ENCODE measurements at regions not wholly inside any gene's neighbourhood (a gene's known extent, or its start where the extent isn't known, plus 50 kb on each side); places are given as distances from the start of the nearest gene placed in this dataset.

DNA sequence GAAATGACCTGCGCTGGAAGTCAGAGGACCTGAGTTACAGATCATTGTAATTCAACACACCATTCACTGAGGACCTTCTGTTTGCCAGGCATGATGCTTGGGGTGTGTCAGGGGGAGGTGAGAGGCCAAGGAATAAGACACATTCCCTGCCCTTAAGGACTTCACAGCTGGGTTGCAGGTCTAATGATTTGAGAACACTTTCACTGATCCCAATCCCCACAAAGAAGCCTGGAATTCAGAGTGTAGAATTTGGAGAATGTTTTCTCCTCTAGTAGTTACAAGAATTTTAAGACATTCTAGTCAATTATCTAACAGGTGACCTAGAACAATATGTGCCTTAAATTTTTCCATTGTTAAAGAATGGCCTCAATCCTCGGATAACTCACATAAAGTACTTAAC, 322.4 kb downstream of the TNS1 start:
- CTCF ChIA-PET = no interaction called here
- BruUV-seq (replicated peaks) = no TSS peak
- H3K36me3 ChIP-seq (ENCODE audit: insufficient read depth, low read length, poor library complexity, severe bottlenecking) = no peaks in the 10 kb centered on the region
- TF ChIP-seq, protein P1, sequence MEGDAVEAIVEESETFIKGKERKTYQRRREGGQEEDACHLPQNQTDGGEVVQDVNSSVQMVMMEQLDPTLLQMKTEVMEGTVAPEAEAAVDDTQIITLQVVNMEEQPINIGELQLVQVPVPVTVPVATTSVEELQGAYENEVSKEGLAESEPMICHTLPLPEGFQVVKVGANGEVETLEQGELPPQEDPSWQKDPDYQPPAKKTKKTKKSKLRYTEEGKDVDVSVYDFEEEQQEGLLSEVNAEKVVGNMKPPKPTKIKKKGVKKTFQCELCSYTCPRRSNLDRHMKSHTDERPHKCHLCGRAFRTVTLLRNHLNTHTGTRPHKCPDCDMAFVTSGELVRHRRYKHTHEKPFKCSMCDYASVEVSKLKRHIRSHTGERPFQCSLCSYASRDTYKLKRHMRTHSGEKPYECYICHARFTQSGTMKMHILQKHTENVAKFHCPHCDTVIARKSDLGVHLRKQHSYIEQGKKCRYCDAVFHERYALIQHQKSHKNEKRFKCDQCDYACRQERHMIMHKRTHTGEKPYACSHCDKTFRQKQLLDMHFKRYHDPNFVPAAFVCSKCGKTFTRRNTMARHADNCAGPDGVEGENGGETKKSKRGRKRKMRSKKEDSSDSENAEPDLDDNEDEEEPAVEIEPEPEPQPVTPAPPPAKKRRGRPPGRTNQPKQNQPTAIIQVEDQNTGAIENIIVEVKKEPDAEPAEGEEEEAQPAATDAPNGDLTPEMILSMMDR (conservative IDR thresholded peaks at IDR 0.05; ENCODE audit: low read depth, low read length) = no peak
- TF ChIP-seq EZH2 (IDR thresholded peaks at IDR 0.05; ENCODE audit: borderline replicate concordance, low read depth, low read length, poor library complexity, severe bottlenecking) = no peak
- intact Hi-C loops (cut with micrococcal nuclease; ENCODE audit: unreplicated experiment) = no loop called here
- DNase-seq (ENCODE audit: low spot score) = no peak
- H3K4me1 ChIP-seq (ENCODE audit: insufficient read depth, low read length, poor library complexity, severe bottlenecking) = peaks cover under 1% of the 10 kb centered on the region
- no peaks in the 10 kb centered on the region for H3K9me3 ChIP-seq (ENCODE audit: low read depth, low read length, poor library complexity, severe bottlenecking)
- no peak overlapping the region for H3K4me3 ChIP-seq (ENCODE audit: low read depth, low read length, poor library complexity, severe bottlenecking)
- H3K27ac ChIP-seq (ENCODE audit: low read depth, low read length, poor library complexity, severe bottlenecking) = no peak overlapping the region
- POLR2A ChIA-PET (ENCODE audit: low non-redundant PET) = interaction anchor here (0.6 kb wide), 1 partner anchor 24 kb away, joined by 3 read pairs; no protein-coding TSS in a partner anchor
- H3K27me3 ChIP-seq (replicated peaks; ENCODE audit: insufficient read depth, low read depth, low read length, poor library complexity) = no peaks in the 10 kb centered on the region

DNA sequence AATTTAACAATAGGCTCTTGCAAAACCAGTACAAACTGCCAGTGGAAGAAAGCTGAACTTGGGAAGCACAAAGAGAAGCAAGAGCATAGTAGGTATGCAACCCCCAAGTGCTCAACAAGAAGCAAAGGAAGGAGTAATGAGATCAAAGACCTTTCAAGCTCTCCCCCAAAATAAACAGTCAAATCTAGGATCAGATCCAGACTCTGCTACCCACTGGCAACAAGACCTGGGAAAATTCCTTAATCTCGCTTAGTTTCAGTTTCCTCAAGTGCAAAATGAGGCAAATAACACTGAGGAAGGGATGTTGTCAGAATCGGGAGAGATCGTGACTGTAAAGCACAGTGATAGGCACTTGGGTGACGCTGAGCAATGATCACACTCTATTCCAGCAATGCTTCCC, 329.2 kb downstream of the TNS1 start:
- no TSS peak for BruUV-seq (replicated peaks)
- POLR2A ChIA-PET (ENCODE audit: low non-redundant PET) = no interaction called here

DNA sequence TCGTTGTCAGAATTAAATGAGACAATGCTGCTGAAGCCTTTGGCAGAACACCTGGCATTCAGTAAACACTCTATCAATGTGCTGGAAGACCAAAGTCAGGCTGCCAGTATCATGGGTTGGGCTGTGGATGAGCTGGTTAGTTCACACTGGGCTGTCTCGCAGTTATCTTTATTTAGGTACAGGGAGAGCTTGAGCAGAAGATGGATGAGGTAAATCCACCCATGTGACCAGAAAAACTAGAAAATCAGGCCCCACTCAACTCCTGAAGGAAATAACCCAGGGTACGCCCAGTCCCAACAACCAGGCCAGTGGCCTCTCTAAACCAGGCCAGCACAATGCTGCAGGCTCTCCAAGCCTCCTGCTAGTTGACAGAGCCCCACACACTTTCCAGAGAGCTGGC, 330.3 kb downstream of the TNS1 start:
- Histone ChIP-seq H3K27ac (ENCODE audit: low read depth, low read length, poor library complexity, severe bottlenecking) (no peak overlapping the region), H3K9me3 (ENCODE audit: low read depth, low read length, poor library complexity, severe bottlenecking) (no peaks in the 10 kb centered on the region), H3K4me3 (ENCODE audit: low read depth, low read length, poor library complexity, severe bottlenecking) (no peak overlapping the region), H3K27me3 (replicated peaks; ENCODE audit: insufficient read depth, low read depth, low read length, poor library complexity) (no peaks in the 10 kb centered on the region), H3K36me3 (ENCODE audit: insufficient read depth, low read length, poor library complexity, severe bottlenecking) (no peaks in the 10 kb centered on the region), H3K4me1 (ENCODE audit: insufficient read depth, low read length, poor library complexity, severe bottlenecking) (no peaks in the 10 kb centered on the region)
- intact Hi-C loops (cut with micrococcal nuclease; ENCODE audit: unreplicated experiment) = no loop called here
- no peak for TF ChIP-seq EZH2 (IDR thresholded peaks at IDR 0.05; ENCODE audit: borderline replicate concordance, low read depth, low read length, poor library complexity, severe bottlenecking)
- TF ChIP-seq, protein P1 (conservative IDR thresholded peaks at IDR 0.05; ENCODE audit: low read depth, low read length) = no peak
- no TSS peak for BruUV-seq (replicated peaks)
- CTCF ChIA-PET = no interaction called here
- POLR2A ChIA-PET (ENCODE audit: low non-redundant PET) = no interaction called here
- no peak for DNase-seq (ENCODE audit: low spot score)

More for the DNA sequence above, 329.2 kb downstream of the TNS1 start:
- CTCF ChIA-PET = no interaction called here
- Histone ChIP-seq H3K36me3 (ENCODE audit: insufficient read depth, low read length, poor library complexity, severe bottlenecking) (no peaks in the 10 kb centered on the region), H3K27ac (ENCODE audit: low read depth, low read length, poor library complexity, severe bottlenecking) (no peak overlapping the region), H3K27me3 (replicated peaks; ENCODE audit: insufficient read depth, low read depth, low read length, poor library complexity) (no peaks in the 10 kb centered on the region), H3K4me3 (ENCODE audit: low read depth, low read length, poor library complexity, severe bottlenecking) (no peak overlapping the region), H3K4me1 (ENCODE audit: insufficient read depth, low read length, poor library complexity, severe bottlenecking) (no peaks in the 10 kb centered on the region), H3K9me3 (ENCODE audit: low read depth, low read length, poor library complexity, severe bottlenecking) (no peaks in the 10 kb centered on the region)
- DNase-seq (ENCODE audit: low spot score) = no peak
- TF ChIP-seq, protein P1 (conservative IDR thresholded peaks at IDR 0.05; ENCODE audit: low read depth, low read length) = no peak
- no peak for TF ChIP-seq EZH2 (IDR thresholded peaks at IDR 0.05; ENCODE audit: borderline replicate concordance, low read depth, low read length, poor library complexity, severe bottlenecking)
- intact Hi-C loops (cut with micrococcal nuclease; ENCODE audit: unreplicated experiment) = no loop called here
